NT2/D1 (cell line): ENCODE measurements at regions not wholly inside any gene's neighbourhood (a gene's known extent, or its start where the extent isn't known, plus 50 kb on each side); places are given as distances from the start of the nearest gene placed in this dataset.
A peak's percentile ranks its signal among the peaks of the same experiment; 100 is the strongest.
"Not testable (repeated sequence)": the region's sequence is repeated elsewhere in the genome, so short reads cannot be mapped to it uniquely, and the experiment has no call there.

Source experiments
- DNase-seq: peaks from one replicate; pipeline ENCODE4 v3.0.0-alpha.2; 2011; ENCODE audit warnings: low read depth, low spot score
- H3K27me3 ChIP-seq: 2 replicates; pipeline ENCODE4 v1.6.0; 2011; ENCODE audit warnings: mild to moderate bottlenecking; ENCODE audit not compliant: insufficient read length, insufficient read depth
- H3K36me3 ChIP-seq: 2 replicates; pipeline ENCODE4 v1.6.1; 2011; ENCODE audit warnings: mild to moderate bottlenecking, low read length, mixed read lengths; ENCODE audit not compliant: insufficient read depth, insufficient read length
- H3K4me1 ChIP-seq: 2 replicates; pipeline ENCODE4 v1.5.1; 2011; ENCODE audit not compliant: insufficient read depth, insufficient read length
- H3K4me3 ChIP-seq: 2 replicates; pipeline ENCODE4 v1.5.1; 2011; ENCODE audit warnings: low read depth; ENCODE audit not compliant: insufficient read length
- H3K9ac ChIP-seq: 2 replicates; pipeline ENCODE4 v1.6.0; 2011; ENCODE audit warnings: low read depth; ENCODE audit not compliant: insufficient read length
- H3K9me3 ChIP-seq: 2 replicates; pipeline ENCODE4 v1.5.1; 2011; ENCODE audit warnings: mild to moderate bottlenecking, low read length; ENCODE audit not compliant: insufficient read depth
- SUZ12 ChIP-seq: IDR thresholded peaks from 2 replicates; pipeline ENCODE4 v1.6.1; 2011; ENCODE audit not compliant: insufficient read length, insufficient read depth; ENCODE audit errors: extremely low read depth
- YY1 ChIP-seq: IDR thresholded peaks from 2 replicates; pipeline ENCODE4 v1.6.1; 2011; ENCODE audit not compliant: insufficient read length, insufficient read depth
- ZNF274 ChIP-seq: IDR thresholded peaks from 2 replicates; pipeline ENCODE4 v1.6.1; 2011; ENCODE audit warnings: mild to moderate bottlenecking, low read depth, low read length

DNA sequence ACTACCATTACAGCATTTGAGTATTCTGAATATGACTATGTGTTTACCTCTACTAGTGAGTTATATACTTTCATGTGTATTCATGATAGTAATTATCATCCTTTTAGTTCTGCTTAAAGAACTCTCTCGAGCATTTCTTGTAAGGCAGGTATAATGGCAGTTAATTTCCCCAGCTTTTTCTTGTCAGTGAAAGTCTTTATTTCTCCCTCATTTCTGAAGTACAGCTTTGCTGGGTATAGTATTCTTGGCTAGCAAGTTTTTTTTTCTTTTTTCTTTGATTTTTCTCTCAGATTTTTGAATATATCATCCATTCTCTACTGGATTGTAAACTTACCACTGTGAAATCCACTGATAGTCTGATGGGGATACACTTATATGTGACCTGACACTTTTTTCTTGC lies 165.9 kb upstream of the ARHGAP5 start:
- DNase-seq: no peak
- no peaks in the 10 kb centered on the region for H3K36me3 ChIP-seq
- H3K4me3 ChIP-seq: no peak overlapping the region
- H3K9me3 ChIP-seq: peaks cover 16% of the 10 kb centered on the region
- H3K9ac ChIP-seq: no peak overlapping the region
- no peaks in the 10 kb centered on the region for H3K4me1 ChIP-seq
- no peak for TF ChIP-seq ZNF274
- no peak for TF ChIP-seq YY1
- no peak for TF ChIP-seq SUZ12
- no peaks in the 10 kb centered on the region for H3K27me3 ChIP-seq

DNA sequence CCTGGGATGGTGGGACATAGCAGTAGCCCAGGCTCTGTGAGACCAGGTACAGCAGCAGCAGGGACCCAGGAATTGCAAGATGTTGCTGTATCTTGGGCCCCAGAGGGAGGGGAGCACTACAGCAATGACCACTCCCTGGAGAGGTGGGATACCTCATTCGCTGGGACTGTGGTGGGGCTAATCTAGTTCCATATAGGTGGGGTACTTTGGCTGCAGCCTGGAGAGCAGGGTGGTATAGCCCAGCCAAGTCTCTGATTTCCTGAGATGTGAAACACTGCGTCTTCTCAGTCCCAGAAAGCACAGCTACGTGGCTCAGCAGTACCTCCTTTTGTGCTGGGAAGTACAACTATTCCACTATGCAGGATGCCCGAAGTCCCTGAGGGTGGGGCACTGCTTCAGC lies 163.7 kb upstream of the ARHGAP5 start:
- no peaks in the 10 kb centered on the region for H3K27me3 ChIP-seq
- TF ChIP-seq ZNF274: no peak
- TF ChIP-seq YY1: no peak
- no peak for TF ChIP-seq SUZ12
- H3K4me3 ChIP-seq: no peak overlapping the region
- H3K9ac ChIP-seq: no peak overlapping the region
- peaks cover 16% of the 10 kb centered on the region for H3K9me3 ChIP-seq
- DNase-seq: no peak
- H3K36me3 ChIP-seq: no peaks in the 10 kb centered on the region
- no peaks in the 10 kb centered on the region for H3K4me1 ChIP-seq

- H3K4me1 ChIP-seq, H3K27me3 ChIP-seq, H3K36me3 ChIP-seq, H3K4me3 ChIP-seq, H3K9ac ChIP-seq, DNase-seq, H3K9me3 ChIP-seq: not testable (repeated sequence)
These were observed 158.8 kb upstream of the ARHGAP5 start for GRCh38 chr14:31918289-31918688.

DNA sequence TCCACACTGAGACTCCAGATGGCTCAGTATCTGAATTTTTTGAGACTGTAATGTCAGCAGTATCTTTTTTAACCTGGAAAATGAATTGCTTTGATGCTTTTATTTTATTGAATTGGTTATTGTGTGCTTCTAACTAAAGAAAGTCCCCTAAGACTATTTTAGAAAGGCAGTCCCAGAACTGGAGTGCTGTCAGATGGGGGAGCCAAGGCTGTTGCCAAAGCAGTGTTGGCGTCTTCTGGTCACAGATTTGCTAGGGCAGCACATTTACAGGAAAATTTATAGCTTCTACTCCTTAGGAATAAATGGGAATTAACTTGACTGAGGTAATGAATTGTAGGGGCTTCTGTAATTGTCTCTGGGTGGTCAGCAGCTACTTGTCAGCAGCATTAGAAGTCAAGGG lies 157.1 kb upstream of the ARHGAP5 start:
- no peaks in the 10 kb centered on the region for H3K4me1 ChIP-seq
- no peak for TF ChIP-seq ZNF274
- no peak for TF ChIP-seq SUZ12
- no peak for TF ChIP-seq YY1
- no peak for DNase-seq
- no peaks in the 10 kb centered on the region for H3K36me3 ChIP-seq
- no peaks in the 10 kb centered on the region for H3K27me3 ChIP-seq
- H3K4me3 ChIP-seq: no peak overlapping the region
- no peaks in the 10 kb centered on the region for H3K9me3 ChIP-seq
- H3K9ac ChIP-seq: no peak overlapping the region

GRCh38 chr14:31920989-31921650 lies 156.0 kb upstream of the ARHGAP5 start:
- H3K9me3 ChIP-seq: no peaks in the 10 kb centered on the region
- TF ChIP-seq ZNF274 (no peak), YY1 (no peak), SUZ12 (no peak)
- no peak for DNase-seq
- H3K36me3 ChIP-seq: no peaks in the 10 kb centered on the region
- no peaks in the 10 kb centered on the region for H3K27me3 ChIP-seq
- no peaks in the 10 kb centered on the region for H3K4me1 ChIP-seq
- no peak overlapping the region for H3K4me3 ChIP-seq
- no peak overlapping the region for H3K9ac ChIP-seq

DNA sequence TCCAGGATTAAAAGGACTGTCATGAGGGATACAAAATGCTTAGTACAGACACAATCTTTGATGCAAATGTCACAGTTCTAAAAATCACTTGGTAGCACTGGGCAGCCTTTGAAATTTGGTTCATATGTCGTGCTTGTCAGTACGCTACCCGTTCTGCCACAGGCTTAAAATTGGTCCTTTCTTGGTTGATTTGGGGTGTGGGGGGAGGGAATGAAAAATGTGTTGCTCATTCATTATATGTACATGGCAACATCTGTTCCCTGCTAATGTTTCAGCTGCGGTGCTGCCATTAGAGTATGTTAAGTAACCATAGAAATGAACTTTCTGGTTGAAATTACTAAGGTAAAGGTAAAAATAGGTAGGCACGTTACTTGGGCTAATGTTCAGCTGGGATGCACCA lies 155.4 kb upstream of the ARHGAP5 start:
- Histone ChIP-seq H3K9ac (no peak overlapping the region), H3K36me3 (no peaks in the 10 kb centered on the region), H3K9me3 (no peaks in the 10 kb centered on the region), H3K4me3 (no peak overlapping the region), H3K4me1 (no peaks in the 10 kb centered on the region), H3K27me3 (no peaks in the 10 kb centered on the region)
- no peak for TF ChIP-seq YY1
- no peak for TF ChIP-seq ZNF274
- TF ChIP-seq SUZ12: no peak
- DNase-seq: no peak

- H3K36me3 ChIP-seq: no peaks in the 10 kb centered on the region
- H3K4me1 ChIP-seq: no peaks in the 10 kb centered on the region
- no peaks in the 10 kb centered on the region for H3K27me3 ChIP-seq
- no peaks in the 10 kb centered on the region for H3K9me3 ChIP-seq
- no peak overlapping the region for H3K9ac ChIP-seq
- no peak overlapping the region for H3K4me3 ChIP-seq
- TF ChIP-seq YY1: no peak
- TF ChIP-seq SUZ12: no peak
- TF ChIP-seq ZNF274: no peak
- DNase-seq: peak; percentile 22
These were observed 151.0 kb upstream of the ARHGAP5 start for GRCh38 chr14:31926123-31926522.

GRCh38 chr14:31926652-31927347 lies 150.3 kb upstream of the ARHGAP5 start:
- no peak overlapping the region for H3K9ac ChIP-seq
- H3K9me3 ChIP-seq: no peaks in the 10 kb centered on the region
- H3K4me3 ChIP-seq: no peak overlapping the region
- H3K27me3 ChIP-seq: no peaks in the 10 kb centered on the region
- TF ChIP-seq YY1 (no peak), SUZ12 (no peak), ZNF274 (no peak)
- no peaks in the 10 kb centered on the region for H3K36me3 ChIP-seq
- H3K4me1 ChIP-seq: no peaks in the 10 kb centered on the region
- DNase-seq: no peak
